ENCODE measurements at regions not wholly inside any gene's neighbourhood (a gene's known extent, or its start where the extent isn't known, plus 50 kb on each side); places are given as distances from the start of the nearest gene placed in this dataset.

GRCh38 chr5:52331725-52332124, 456.0 kb upstream of the ITGA1 start:
- TF ChIP-seq EZH2 (IDR thresholded peaks at IDR 0.05): no peak
- no peak for TF ChIP-seq POLR2AphosphoS5 (IDR thresholded peaks at IDR 0.05; ENCODE audit: borderline replicate concordance, low read depth, low read length)
- TF ChIP-seq FOXP2 (optimal IDR thresholded peaks at IDR 0.05; ENCODE audit: control extremely low read depth, extremely low read length, insufficient read depth): no peak

All from SK-N-MC (cell line).